HG03575 (cell line): ENCODE measurements at regions not wholly inside any gene's neighbourhood (a gene's known extent, or its start where the extent isn't known, plus 50 kb on each side); places are given as distances from the start of the nearest gene placed in this dataset.

Experiments used
- ATAC-seq: cut with Tn5 transposase; IDR thresholded peaks from one replicate; pipeline ENCODE4 v1.9.1; 2021; ENCODE audit not compliant: unreplicated experiment, insufficient number of reproducible peaks, low FRiP score; ENCODE audit errors: extremely low read depth

- ATAC-seq: no peak
Observed at GRCh38 chr2:118791483-118791882, 56.0 kb downstream of the EN1 start.

GRCh38 chr2:118786746-118787145 is 60.7 kb downstream of the EN1 start:
- ATAC-seq: no peak

DNA sequence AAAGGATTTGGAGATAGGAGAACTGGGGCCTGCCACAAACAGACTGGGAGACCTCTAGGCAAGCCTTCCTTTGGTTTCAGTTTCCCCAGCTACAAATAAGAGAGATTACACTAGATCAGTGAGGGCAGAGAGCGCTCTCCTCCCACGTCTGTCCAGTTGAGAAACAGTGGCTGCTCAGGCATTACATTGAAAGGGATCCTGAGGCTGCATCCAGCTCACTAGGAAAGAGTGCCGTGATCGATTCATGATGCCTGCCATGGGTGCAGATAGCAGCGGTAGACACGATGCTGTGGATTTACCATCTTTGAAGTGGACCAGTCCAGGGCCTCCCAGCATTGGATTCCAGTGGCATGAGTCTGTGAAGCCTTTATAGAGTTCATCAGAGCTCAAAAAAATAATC is 62.6 kb downstream of the EN1 start:
- ATAC-seq: no peak

DNA sequence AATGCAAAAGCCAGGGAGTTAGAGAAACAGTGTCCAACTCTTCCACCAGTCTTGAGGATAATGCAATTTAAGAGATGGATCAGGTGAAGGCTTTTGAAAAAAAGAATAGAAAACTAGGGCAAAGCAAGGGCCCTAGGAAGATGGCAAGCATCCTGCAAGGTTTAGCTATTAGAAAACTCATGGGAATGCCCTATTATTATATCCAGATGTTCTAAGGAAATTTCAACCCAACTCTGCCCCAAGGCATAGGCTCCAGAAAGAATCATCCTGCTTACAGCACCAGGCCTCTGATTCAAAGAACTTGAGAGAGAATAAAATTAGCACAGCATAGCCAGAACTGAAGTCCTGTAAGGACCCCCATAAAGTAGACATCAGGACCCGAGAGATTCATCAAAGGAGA is 68.1 kb downstream of the EN1 start:
- ATAC-seq: no peak

- no peak for ATAC-seq
Observed at GRCh38 chr2:118774458-118775133, 72.9 kb downstream of the EN1 start.

DNA sequence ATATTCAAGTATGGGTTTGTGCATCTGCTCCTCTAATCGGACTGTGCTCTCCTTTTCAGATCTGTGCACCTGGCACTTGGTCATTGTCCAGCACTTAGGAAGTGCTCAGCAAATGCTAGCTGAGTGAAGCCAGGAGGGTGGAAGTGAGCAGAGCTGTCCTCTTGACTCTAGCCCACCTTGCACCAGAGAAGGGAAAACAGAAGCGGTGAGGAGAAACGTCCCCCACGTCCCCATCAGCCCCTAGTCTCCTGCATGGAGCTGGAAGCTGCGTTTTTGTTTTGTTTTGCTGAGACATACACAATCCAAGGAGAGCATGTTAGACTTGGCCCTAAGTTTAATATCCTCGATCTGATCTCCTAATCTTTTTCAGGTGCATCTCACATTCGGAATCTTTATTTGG is 73.6 kb downstream of the EN1 start:
- ATAC-seq: no peak

DNA sequence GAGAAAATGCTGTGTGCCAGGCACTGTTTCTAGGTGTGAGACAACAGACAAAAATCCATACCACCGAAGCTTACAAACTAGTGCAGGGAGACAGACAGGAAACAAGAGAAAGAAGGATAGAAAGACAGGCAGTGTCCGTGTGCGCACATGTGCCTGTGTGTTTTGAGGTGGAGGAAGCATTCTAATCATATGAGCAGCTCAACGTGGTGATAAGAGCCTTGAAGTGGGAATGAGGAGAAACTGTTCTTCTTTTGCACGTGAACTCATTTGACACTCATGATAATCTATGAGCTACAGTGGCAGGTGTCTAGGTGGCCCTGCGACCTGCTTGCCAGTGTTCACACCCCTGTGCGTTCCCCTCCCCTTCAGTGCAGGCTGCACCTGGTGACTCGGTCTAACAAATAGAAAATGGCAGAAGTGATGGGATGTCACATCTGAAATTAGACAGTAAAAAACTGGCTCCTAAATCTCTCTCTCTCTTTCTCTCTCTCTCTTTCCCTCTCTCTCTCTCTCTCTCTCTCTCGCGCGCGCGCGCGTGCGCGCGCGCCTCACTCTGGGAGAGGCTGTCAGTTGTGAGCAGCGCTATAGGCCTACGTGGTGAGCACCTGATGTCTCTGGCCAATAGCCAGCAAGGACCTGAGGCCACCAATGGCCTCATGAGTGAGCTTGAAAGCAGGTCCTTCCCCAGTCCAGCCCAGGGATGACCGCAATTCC is 74.8 kb downstream of the EN1 start:
- ATAC-seq: no peak

DNA sequence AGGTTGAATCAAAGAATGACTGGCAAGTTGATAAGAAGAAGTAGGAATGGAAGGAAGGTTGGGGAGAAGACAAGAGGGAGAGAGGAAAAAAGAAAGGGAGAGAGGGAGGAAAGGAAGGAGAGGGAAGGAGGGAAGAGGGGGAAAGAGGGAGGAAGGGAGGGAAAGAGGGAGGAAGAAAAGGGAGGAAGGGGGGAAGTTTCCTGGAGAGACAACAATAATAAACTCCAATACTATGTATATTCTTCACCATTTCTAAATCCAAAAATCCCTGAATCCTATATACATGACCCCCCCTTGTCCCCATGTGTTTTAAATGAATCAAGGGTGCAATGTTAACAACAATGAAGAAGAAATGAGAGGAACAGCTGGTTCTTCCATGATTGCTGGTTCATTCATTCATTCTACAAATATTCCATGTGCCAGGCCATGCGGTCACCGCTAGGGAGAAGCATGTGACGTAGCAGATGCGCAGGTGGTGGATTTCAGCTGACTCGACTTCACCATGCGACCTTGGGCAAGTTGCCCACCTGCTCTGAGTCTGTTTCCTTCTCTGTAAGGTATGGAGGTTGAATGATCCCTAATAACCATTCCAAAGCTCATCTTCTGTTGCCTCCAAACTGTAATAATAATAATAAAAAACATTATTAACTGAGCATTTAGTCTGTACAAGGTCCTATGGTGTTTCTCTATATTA is 77.6 kb downstream of the EN1 start:
- ATAC-seq: no peak

- ATAC-seq: no peak
Observed at GRCh38 chr2:118766871-118767270, 80.6 kb downstream of the EN1 start.

DNA sequence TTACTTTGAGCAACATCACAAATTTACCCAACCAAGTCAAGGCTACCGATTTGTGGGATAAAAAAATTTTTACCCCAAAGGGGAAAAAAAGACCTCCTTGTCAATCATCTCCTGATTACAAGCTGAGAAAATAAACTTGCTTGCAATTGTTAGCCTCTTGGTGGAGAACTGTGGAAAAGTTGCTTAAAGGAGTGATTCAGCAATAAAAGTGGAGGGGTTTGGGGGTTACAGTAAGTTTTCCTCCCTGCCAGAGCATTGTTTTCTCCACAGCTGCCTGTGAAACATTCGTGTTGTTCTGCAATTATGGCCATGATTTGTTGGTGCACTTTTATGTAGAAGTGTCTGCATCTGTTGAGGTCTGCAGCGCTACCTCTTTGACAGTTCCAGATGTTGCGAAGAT is 82.6 kb downstream of the EN1 start:
- ATAC-seq: no peak

- ATAC-seq: no peak
Observed at GRCh38 chr2:118763797-118764196, 83.7 kb downstream of the EN1 start.

GRCh38 chr2:118762290-118762689 is 85.2 kb downstream of the EN1 start:
- ATAC-seq: no peak

DNA sequence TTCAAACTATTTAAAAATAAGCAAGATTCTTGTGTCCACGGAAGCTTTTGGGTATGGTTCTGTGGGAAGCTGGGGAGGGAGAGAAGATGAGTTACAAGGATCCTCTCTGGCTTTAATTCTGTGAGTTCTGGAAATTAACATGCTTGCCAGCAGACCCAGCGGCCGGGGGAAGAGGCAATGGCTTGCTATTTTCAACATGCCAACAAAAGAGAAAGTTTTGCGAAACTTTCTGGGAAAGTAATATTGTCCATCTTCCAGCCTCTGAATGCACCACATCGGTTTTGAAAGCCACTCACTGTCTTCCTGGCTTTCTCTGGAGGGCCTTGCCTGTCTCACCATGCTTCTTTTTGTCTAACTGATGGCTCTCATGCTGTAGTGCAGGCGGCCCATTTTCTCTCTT is 85.7 kb downstream of the EN1 start:
- no peak for ATAC-seq

GRCh38 chr2:118755901-118756300 is 91.5 kb downstream of the EN1 start:
- ATAC-seq: no peak

- ATAC-seq: no peak
Observed at GRCh38 chr2:118755384-118755783, 92.1 kb downstream of the EN1 start.

DNA sequence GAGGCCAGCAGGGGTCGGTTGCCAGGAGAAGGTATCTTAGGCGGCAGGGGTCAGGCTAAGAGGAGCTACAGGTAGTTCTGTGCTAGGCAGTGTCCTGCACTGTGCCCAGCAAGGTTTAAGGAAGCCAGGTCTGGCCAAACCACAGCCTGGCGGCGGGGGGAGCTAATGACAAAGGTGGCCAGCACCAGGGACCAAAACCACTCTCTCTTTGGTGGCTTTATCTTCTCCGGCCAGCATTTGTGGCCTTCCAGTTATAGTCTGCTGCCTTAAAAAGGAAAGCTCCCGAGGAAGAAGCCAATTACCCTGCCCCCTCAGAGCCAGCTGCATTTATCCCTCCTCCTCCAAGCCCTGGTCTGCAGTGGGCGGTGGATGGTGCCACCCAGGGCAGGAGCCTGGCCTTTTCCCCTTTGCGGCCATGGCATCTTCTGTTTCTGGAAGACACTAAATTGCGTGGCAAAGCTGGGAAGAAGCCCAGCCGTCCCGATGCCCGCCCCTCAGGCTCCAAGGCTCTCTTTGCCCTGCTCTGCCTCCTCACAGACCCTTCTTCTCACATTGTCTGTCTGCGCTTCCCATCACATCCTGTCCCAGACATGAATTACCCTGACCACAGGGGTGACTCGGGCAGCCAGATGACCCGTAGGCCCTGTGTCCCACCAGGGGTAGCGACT is 94.6 kb downstream of the EN1 start:
- no peak for ATAC-seq

GRCh38 chr2:118750959-118751565 is 96.4 kb downstream of the EN1 start:
- ATAC-seq: no peak

GRCh38 chr2:118748245-118748885 is 99.1 kb downstream of the EN1 start:
- no peak for ATAC-seq

GRCh38 chr2:118747637-118748036 is 99.8 kb downstream of the EN1 start:
- no peak for ATAC-seq
